WTC11 (cell line): ENCODE measurements at regions not wholly inside any gene's neighbourhood (a gene's known extent, or its start where the extent isn't known, plus 50 kb on each side); places are given as distances from the start of the nearest gene placed in this dataset.

Experiments used
- ATAC-seq: fragments of 200-7000 bp; cut with Tn5 transposase; 2 replicates; pipeline ENCODE4 v1.10.0; 2021; ENCODE audit warnings: mild to moderate bottlenecking, moderate library complexity
- CTCF ChIA-PET: fragments of 300-600 bp; sonication (Branson Sonifier 250); formaldehyde crosslinking; loops from one replicate; lab custom pipeline; 2021; ENCODE audit warnings: antibody characterized with exemption; lab: Charles Lee
- POLR2A ChIA-PET: fragments of 350-600 bp; sonication (Branson Sonifier 250); formaldehyde crosslinking; loops from one replicate; lab custom pipeline; 2021; ENCODE audit warnings: antibody characterized with exemption; lab: Charles Lee
- DNase-seq: peaks from one replicate; pipeline ENCODE4 v3.0.0; 2021; ENCODE audit warnings: low spot score
- H3K27ac Mint-ChIP-seq: 2 replicates; pipeline ENCODE4 v1.8.0; 2021; ENCODE audit warnings: mixed read lengths
- H3K27me3 Mint-ChIP-seq: 2 replicates; pipeline ENCODE4 v1.8.0; 2021; ENCODE audit warnings: low read depth, mild to moderate bottlenecking, moderate library complexity, mixed read lengths
- H3K36me3 Mint-ChIP-seq: 2 replicates; pipeline ENCODE4 v1.8.0; 2021; ENCODE audit warnings: mixed read lengths
- H3K4me1 Mint-ChIP-seq: 2 replicates; pipeline ENCODE4 v1.8.0; 2022; ENCODE audit warnings: mixed read lengths
- H3K4me3 Mint-ChIP-seq: 2 replicates; pipeline ENCODE4 v1.8.0; 2021; ENCODE audit warnings: mild to moderate bottlenecking, moderate library complexity, mixed read lengths
- H3K9me3 Mint-ChIP-seq: 2 replicates; pipeline ENCODE4 v1.8.0; 2021; ENCODE audit warnings: mixed read lengths
- CREM ChIP-seq: sonication (generic); formaldehyde crosslinking; IDR thresholded peaks from 2 replicates; pipeline ENCODE4 v1.8.1; 2022; ENCODE audit warnings: mild to moderate bottlenecking, missing genetic modification reagents, moderate library complexity
- ELF4 ChIP-seq: sonication (generic); formaldehyde crosslinking; IDR thresholded peaks from 2 replicates; pipeline ENCODE4 v1.8.1; 2022; ENCODE audit warnings: low read depth, mild to moderate bottlenecking, moderate library complexity, missing genetic modification reagents
- EMX1 ChIP-seq: fragments of 250-450 bp; sonication (Bioruptor Pico); IDR thresholded peaks from 2 replicates; pipeline ENCODE4 v1.8.0; 2021; ENCODE audit warnings: mild to moderate bottlenecking
- FOXP1 ChIP-seq: sonication (generic); formaldehyde crosslinking; IDR thresholded peaks from 2 replicates; pipeline ENCODE4 v1.8.0; 2022; ENCODE audit warnings: missing genetic modification reagents, mild to moderate bottlenecking, moderate library complexity, borderline replicate concordance
- FOXP4 ChIP-seq: sonication (generic); formaldehyde crosslinking; IDR thresholded peaks from 2 replicates; pipeline ENCODE4 v1.8.0; 2022; ENCODE audit warnings: mild to moderate bottlenecking, missing genetic modification reagents
- GABPB1 ChIP-seq: sonication (generic); formaldehyde crosslinking; IDR thresholded peaks from 2 replicates; pipeline ENCODE4 v1.8.1; 2023; ENCODE audit warnings: mild to moderate bottlenecking, missing genetic modification reagents
- MYBL2 ChIP-seq: sonication (generic); formaldehyde crosslinking; IDR thresholded peaks from 2 replicates; pipeline ENCODE4 v1.8.1; 2023; ENCODE audit warnings: mild to moderate bottlenecking, moderate library complexity, missing genetic modification reagents
- NFATC4 ChIP-seq: fragments of 250-450 bp; sonication (Bioruptor Pico); IDR thresholded peaks from 2 replicates; pipeline ENCODE4 v1.9.0; 2021; ENCODE audit warnings: mild to moderate bottlenecking
- NR1H2 ChIP-seq: sonication (generic); formaldehyde crosslinking; IDR thresholded peaks from 2 replicates; pipeline ENCODE4 v1.9.0; 2021; ENCODE audit warnings: mild to moderate bottlenecking, moderate library complexity, missing genetic modification reagents
- RELA ChIP-seq: sonication (generic); formaldehyde crosslinking; IDR thresholded peaks from 2 replicates; pipeline ENCODE4 v1.8.1; 2022; ENCODE audit warnings: missing genetic modification reagents, mild to moderate bottlenecking, borderline replicate concordance
- SMAD3 ChIP-seq: sonication (generic); formaldehyde crosslinking; IDR thresholded peaks from 2 replicates; pipeline ENCODE4 v1.8.0; 2022; ENCODE audit warnings: missing genetic modification reagents, mild to moderate bottlenecking, borderline replicate concordance
- SP1 ChIP-seq: sonication (generic); formaldehyde crosslinking; conservative IDR thresholded peaks from 2 replicates; pipeline ENCODE4 v1.8.1; 2022; ENCODE audit warnings: missing genetic modification reagents
- ZBTB21 ChIP-seq: sonication (generic); formaldehyde crosslinking; IDR thresholded peaks from 2 replicates; pipeline ENCODE4 v1.8.1; 2023; ENCODE audit warnings: mild to moderate bottlenecking, missing genetic modification reagents, borderline replicate concordance
- ZNF423 ChIP-seq: fragments of 250-450 bp; sonication (Bioruptor Pico); IDR thresholded peaks from 2 replicates; pipeline ENCODE4 v2.1.2; 2022; ENCODE audit warnings: mild to moderate bottlenecking, moderate library complexity
- ZNF425 ChIP-seq: fragments of 250-450 bp; sonication (Bioruptor Pico); conservative IDR thresholded peaks from 2 replicates; pipeline ENCODE4 v1.9.0; 2021; ENCODE audit warnings: mild to moderate bottlenecking
- ZNF512 ChIP-seq: sonication (generic); formaldehyde crosslinking; IDR thresholded peaks from 2 replicates; pipeline ENCODE4 v1.8.1; 2022; ENCODE audit warnings: missing genetic modification reagents, borderline replicate concordance
- TF ChIP-seq, protein P1 (sequence below): sonication (generic); formaldehyde crosslinking; IDR thresholded peaks from 2 replicates; pipeline ENCODE4 v1.8.0; 2022; ENCODE audit warnings: missing genetic modification reagents
- TF ChIP-seq, protein P2 (sequence below): sonication (generic); formaldehyde crosslinking; IDR thresholded peaks from 2 replicates; pipeline ENCODE4 v1.8.1; 2022; ENCODE audit warnings: low read depth, mild to moderate bottlenecking, moderate library complexity, missing genetic modification reagents, borderline replicate concordance
- TF ChIP-seq, protein P3 (sequence below): sonication (generic); formaldehyde crosslinking; conservative IDR thresholded peaks from 2 replicates; pipeline ENCODE4 v1.8.1; 2022; ENCODE audit warnings: mild to moderate bottlenecking, missing genetic modification reagents
- TF ChIP-seq, protein P4 (sequence below): sonication (generic); formaldehyde crosslinking; IDR thresholded peaks from 2 replicates; pipeline ENCODE4 v1.8.1; 2022; ENCODE audit warnings: mild to moderate bottlenecking, moderate library complexity, missing genetic modification reagents

GRCh38 chr3:28863186-28863585 is 417.7 kb upstream of the RBMS3 start (continued):
- TF ChIP-seq, protein P1, sequence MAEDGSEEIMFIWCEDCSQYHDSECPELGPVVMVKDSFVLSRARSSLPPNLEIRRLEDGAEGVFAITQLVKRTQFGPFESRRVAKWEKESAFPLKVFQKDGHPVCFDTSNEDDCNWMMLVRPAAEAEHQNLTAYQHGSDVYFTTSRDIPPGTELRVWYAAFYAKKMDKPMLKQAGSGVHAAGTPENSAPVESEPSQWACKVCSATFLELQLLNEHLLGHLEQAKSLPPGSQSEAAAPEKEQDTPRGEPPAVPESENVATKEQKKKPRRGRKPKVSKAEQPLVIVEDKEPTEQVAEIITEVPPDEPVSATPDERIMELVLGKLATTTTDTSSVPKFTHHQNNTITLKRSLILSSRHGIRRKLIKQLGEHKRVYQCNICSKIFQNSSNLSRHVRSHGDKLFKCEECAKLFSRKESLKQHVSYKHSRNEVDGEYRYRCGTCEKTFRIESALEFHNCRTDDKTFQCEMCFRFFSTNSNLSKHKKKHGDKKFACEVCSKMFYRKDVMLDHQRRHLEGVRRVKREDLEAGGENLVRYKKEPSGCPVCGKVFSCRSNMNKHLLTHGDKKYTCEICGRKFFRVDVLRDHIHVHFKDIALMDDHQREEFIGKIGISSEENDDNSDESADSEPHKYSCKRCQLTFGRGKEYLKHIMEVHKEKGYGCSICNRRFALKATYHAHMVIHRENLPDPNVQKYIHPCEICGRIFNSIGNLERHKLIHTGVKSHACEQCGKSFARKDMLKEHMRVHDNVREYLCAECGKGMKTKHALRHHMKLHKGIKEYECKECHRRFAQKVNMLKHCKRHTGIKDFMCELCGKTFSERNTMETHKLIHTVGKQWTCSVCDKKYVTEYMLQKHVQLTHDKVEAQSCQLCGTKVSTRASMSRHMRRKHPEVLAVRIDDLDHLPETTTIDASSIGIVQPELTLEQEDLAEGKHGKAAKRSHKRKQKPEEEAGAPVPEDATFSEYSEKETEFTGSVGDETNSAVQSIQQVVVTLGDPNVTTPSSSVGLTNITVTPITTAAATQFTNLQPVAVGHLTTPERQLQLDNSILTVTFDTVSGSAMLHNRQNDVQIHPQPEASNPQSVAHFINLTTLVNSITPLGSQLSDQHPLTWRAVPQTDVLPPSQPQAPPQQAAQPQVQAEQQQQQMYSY (CRISPR knock-in tag): no peak
- TF ChIP-seq, protein P2, sequence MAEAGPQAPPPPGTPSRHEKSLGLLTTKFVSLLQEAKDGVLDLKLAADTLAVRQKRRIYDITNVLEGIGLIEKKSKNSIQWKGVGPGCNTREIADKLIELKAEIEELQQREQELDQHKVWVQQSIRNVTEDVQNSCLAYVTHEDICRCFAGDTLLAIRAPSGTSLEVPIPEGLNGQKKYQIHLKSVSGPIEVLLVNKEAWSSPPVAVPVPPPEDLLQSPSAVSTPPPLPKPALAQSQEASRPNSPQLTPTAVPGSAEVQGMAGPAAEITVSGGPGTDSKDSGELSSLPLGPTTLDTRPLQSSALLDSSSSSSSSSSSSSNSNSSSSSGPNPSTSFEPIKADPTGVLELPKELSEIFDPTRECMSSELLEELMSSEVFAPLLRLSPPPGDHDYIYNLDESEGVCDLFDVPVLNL (CRISPR knock-in tag): no peak
- TF ChIP-seq SMAD3 (CRISPR knock-in tag): no peak
- no peak for TF ChIP-seq FOXP1
- no peak for TF ChIP-seq ZNF425
- TF ChIP-seq ZNF423 (CRISPR knock-in tag): no peak
- no peak for TF ChIP-seq FOXP4
- no peak for TF ChIP-seq RELA (CRISPR knock-in tag)
- no peak for TF ChIP-seq ZBTB21 (CRISPR knock-in tag)
- TF ChIP-seq ELF4 (CRISPR knock-in tag): no peak
- TF ChIP-seq, protein P3, sequence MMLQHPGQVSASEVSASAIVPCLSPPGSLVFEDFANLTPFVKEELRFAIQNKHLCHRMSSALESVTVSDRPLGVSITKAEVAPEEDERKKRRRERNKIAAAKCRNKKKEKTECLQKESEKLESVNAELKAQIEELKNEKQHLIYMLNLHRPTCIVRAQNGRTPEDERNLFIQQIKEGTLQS: no peak
- TF ChIP-seq, protein P4, sequence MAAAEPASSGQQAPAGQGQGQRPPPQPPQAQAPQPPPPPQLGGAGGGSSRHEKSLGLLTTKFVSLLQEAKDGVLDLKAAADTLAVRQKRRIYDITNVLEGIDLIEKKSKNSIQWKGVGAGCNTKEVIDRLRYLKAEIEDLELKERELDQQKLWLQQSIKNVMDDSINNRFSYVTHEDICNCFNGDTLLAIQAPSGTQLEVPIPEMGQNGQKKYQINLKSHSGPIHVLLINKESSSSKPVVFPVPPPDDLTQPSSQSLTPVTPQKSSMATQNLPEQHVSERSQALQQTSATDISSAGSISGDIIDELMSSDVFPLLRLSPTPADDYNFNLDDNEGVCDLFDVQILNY (CRISPR knock-in tag): no peak

DNA sequence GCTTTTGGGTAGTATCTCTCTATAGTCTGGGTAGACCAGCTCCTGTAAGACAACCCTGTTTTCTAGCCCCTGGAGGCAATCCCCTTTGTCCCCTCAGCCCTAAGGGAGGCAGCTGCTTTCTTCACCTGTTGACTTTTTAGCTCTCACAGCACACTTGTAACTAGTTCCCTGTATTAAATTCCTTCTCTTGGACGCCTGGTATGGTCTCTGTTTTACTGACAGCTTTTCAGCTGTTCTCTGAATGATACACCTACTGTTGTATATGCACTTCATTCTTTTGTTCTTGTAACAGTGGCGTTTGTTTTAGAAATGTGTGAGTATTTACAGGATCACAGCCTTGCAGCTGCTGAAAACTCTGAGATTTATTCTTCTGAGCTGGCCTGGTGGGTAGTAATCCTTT is 413.0 kb upstream of the RBMS3 start:
- POLR2A ChIA-PET: no interaction called here
- CTCF ChIA-PET: no interaction called here
- no peak for TF ChIP-seq MYBL2 (CRISPR knock-in tag)
- TF ChIP-seq ZNF512: no peak
- TF ChIP-seq NFATC4 (CRISPR knock-in tag): no peak
- no peak for TF ChIP-seq ZNF425
- no peak for TF ChIP-seq GABPB1 (CRISPR knock-in tag)
- TF ChIP-seq, protein P3: no peak
- TF ChIP-seq, protein P2 (CRISPR knock-in tag): no peak
- TF ChIP-seq SP1 (CRISPR knock-in tag): no peak
- no peak for TF ChIP-seq NR1H2 (CRISPR knock-in tag)
- no peak for TF ChIP-seq CREM (CRISPR knock-in tag)
- no peak for TF ChIP-seq EMX1 (CRISPR knock-in tag)
- TF ChIP-seq, all 79 proteins: peak for 0
- H3K36me3 Mint-ChIP-seq: no peaks in the 10 kb centered on the region
- H3K27ac Mint-ChIP-seq: no peak overlapping the region
- peaks cover 5% of the 10 kb centered on the region for H3K4me1 Mint-ChIP-seq
- ATAC-seq (peak; percentile 74), DNase-seq (no peak)
- H3K27me3 Mint-ChIP-seq: peaks cover 22% of the 10 kb centered on the region
- peaks cover 4% of the 10 kb centered on the region; the same call in 1 of the 2 replicates for H3K9me3 Mint-ChIP-seq
- H3K4me3 Mint-ChIP-seq: no peak overlapping the region
